ENCODE measurements at regions not wholly inside any gene's neighbourhood (a gene's known extent, or its start where the extent isn't known, plus 50 kb on each side); places are given as distances from the start of the nearest gene placed in this dataset.

GRCh38 chr2:122164964-122165363, 409.5 kb downstream of the TSN start:
- DNase-seq (ENCODE audit: low read depth in 2 of 2): no peak

- DNase-seq (ENCODE audit: low read depth in 2 of 2): no peak
Observed at GRCh38 chr2:122166820-122167219, 411.4 kb downstream of the TSN start.

GRCh38 chr2:122167515-122167914, 412.1 kb downstream of the TSN start:
- DNase-seq (ENCODE audit: low read depth in 2 of 2): no peak

GRCh38 chr2:122168799-122169198, 413.3 kb downstream of the TSN start:
- no peak for DNase-seq (ENCODE audit: low read depth in 2 of 2)

- no peak for DNase-seq (ENCODE audit: low read depth in 2 of 2)
Observed at GRCh38 chr2:122172812-122173211, 417.4 kb downstream of the TSN start.

GRCh38 chr2:122174061-122174460, 418.6 kb downstream of the TSN start:
- no peak for DNase-seq (ENCODE audit: low read depth in 2 of 2)

- no peak for DNase-seq (ENCODE audit: low read depth in 2 of 2)
Observed at GRCh38 chr2:122179492-122180165, 424.2 kb downstream of the TSN start.

GRCh38 chr2:122180972-122181371, 425.5 kb downstream of the TSN start:
- no peak for DNase-seq (ENCODE audit: low read depth in 2 of 2)

- DNase-seq (ENCODE audit: low read depth in 2 of 2): no peak
Observed at GRCh38 chr2:122182616-122183355, 427.3 kb downstream of the TSN start.

GRCh38 chr2:122183890-122184289, 428.4 kb downstream of the TSN start:
- DNase-seq (ENCODE audit: low read depth in 2 of 2): no peak

GRCh38 chr2:122186761-122187222, 431.3 kb downstream of the TSN start:
- no peak for DNase-seq (ENCODE audit: low read depth in 2 of 2)

- DNase-seq (ENCODE audit: low read depth in 2 of 2): no peak
Observed at GRCh38 chr2:122191331-122191730, 435.9 kb downstream of the TSN start.

GRCh38 chr2:122193622-122194021, 438.2 kb downstream of the TSN start:
- no peak for DNase-seq (ENCODE audit: low read depth in 2 of 2)

GRCh38 chr2:122194546-122194945, 439.1 kb downstream of the TSN start:
- no peak for DNase-seq (ENCODE audit: low read depth in 2 of 2)

- DNase-seq (ENCODE audit: low read depth in 2 of 2): no peak
Observed at GRCh38 chr2:122203523-122203922, 448.1 kb downstream of the TSN start.

GRCh38 chr2:122205641-122206040, 450.2 kb downstream of the TSN start:
- DNase-seq (ENCODE audit: low read depth in 2 of 2): no peak

- DNase-seq (ENCODE audit: low read depth in 2 of 2): no peak
Observed at GRCh38 chr2:122206101-122206500, 450.6 kb downstream of the TSN start.

GRCh38 chr2:122209377-122209776, 453.9 kb downstream of the TSN start:
- no peak for DNase-seq (ENCODE audit: low read depth in 2 of 2)

GRCh38 chr2:122210065-122210464, 454.6 kb downstream of the TSN start:
- DNase-seq (ENCODE audit: low read depth in 2 of 2): no peak

- DNase-seq (ENCODE audit: low read depth in 2 of 2): no peak
Observed at GRCh38 chr2:122210898-122211856, 455.7 kb downstream of the TSN start.

- DNase-seq (ENCODE audit: low read depth in 2 of 2): no peak
Observed at GRCh38 chr2:122213312-122213711, 457.9 kb downstream of the TSN start.

- DNase-seq (ENCODE audit: low read depth in 2 of 2): no peak
Observed at GRCh38 chr2:122216071-122216470, 460.6 kb downstream of the TSN start.
